ENCODE measurements at regions not wholly inside any gene's neighbourhood (a gene's known extent, or its start where the extent isn't known, plus 50 kb on each side); places are given as distances from the start of the nearest gene placed in this dataset.

DNA sequence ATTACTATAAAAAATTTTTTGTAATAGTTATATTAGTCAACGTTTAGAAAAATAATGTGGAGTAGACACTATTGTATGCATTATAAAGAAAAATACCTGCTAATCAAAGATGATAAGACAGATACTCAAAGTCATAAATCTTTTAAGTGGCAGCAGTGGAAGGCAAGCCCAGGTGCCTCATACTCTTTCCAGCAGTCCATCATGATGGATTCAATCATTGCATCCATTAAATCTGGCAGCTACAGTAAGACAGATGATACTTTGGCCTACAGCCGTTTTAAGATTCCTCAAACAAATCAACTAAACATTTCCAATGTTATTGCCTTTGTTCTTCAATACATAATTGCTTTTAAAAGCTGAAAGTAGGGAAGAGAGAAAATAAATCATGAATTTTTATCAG, 1392.9 kb upstream of the NUDT12 start:
- Histone ChIP-seq H3K4me3 (ENCODE audit: low read length) (no peak overlapping the region), H3K27me3 (ENCODE audit: low read depth, low read length) (no peaks in the 10 kb centered on the region), H3K27ac (ENCODE audit: low read length) (no peak overlapping the region), H3K9ac (ENCODE audit: low read length) (no peak overlapping the region), H3K79me2 (ENCODE audit: low read length) (no peaks in the 10 kb centered on the region), H3K9me3 (ENCODE audit: insufficient read depth, low read length) (no peaks in the 10 kb centered on the region), H2AFZ (ENCODE audit: low read depth, low read length) (no peak overlapping the region), H3K36me3 (replicated peaks; ENCODE audit: low read depth, low read length) (no peaks in the 10 kb centered on the region), H4K20me1 (ENCODE audit: insufficient read depth, low read length) (no peaks in the 10 kb centered on the region), H3K4me2 (ENCODE audit: low read length) (no peak overlapping the region), H3K4me1 (ENCODE audit: low read length) (no peaks in the 10 kb centered on the region)
- TF ChIP-seq EZH2phosphoT487 (IDR thresholded peaks at IDR 0.05; ENCODE audit: low read depth) (no peak), CTCF (IDR thresholded peaks at IDR 0.05; ENCODE audit: low read depth, low read length) (no peak)

DNA sequence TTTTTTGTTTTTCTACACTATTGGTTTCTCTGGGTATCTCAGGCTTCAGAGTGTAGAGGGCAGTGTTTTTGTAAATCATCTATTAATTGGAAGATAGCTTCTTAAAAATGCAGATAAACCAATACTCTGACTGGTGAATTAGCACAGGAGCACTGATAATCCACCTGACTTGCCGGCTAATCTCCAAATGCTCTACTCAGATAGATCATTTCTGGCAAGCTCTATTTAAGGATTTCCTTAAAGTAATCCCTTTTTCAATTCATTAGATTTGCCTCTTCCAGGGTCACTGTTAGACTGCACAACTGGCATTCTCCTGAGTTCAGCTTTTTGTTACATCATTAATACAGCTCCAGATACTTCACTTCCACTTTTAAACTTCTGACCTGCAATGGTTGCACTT, 1390.3 kb upstream of the NUDT12 start:
- no peaks in the 10 kb centered on the region for H3K4me1 ChIP-seq (ENCODE audit: low read length)
- H3K27me3 ChIP-seq (ENCODE audit: low read depth, low read length): no peaks in the 10 kb centered on the region
- TF ChIP-seq CTCF (IDR thresholded peaks at IDR 0.05; ENCODE audit: low read depth, low read length) (no peak), EZH2phosphoT487 (IDR thresholded peaks at IDR 0.05; ENCODE audit: low read depth) (no peak)
- H3K36me3 ChIP-seq (replicated peaks; ENCODE audit: low read depth, low read length): no peaks in the 10 kb centered on the region
- no peak overlapping the region for H2AFZ ChIP-seq (ENCODE audit: low read depth, low read length)
- no peak overlapping the region for H3K27ac ChIP-seq (ENCODE audit: low read length)
- no peaks in the 10 kb centered on the region for H4K20me1 ChIP-seq (ENCODE audit: insufficient read depth, low read length)
- no peaks in the 10 kb centered on the region for H3K9me3 ChIP-seq (ENCODE audit: insufficient read depth, low read length)
- H3K9ac ChIP-seq (ENCODE audit: low read length): no peak overlapping the region
- H3K4me2 ChIP-seq (ENCODE audit: low read length): no peak overlapping the region
- no peak overlapping the region for H3K4me3 ChIP-seq (ENCODE audit: low read length)
- H3K79me2 ChIP-seq (ENCODE audit: low read length): no peaks in the 10 kb centered on the region

GRCh38 chr5:104951829-104952228, 1389.2 kb upstream of the NUDT12 start:
- Histone ChIP-seq H3K4me3 (ENCODE audit: low read length) (no peak overlapping the region), H3K9ac (ENCODE audit: low read length) (no peak overlapping the region), H3K36me3 (replicated peaks; ENCODE audit: low read depth, low read length) (no peaks in the 10 kb centered on the region), H3K79me2 (ENCODE audit: low read length) (no peaks in the 10 kb centered on the region), H3K9me3 (ENCODE audit: insufficient read depth, low read length) (no peaks in the 10 kb centered on the region), H3K4me1 (ENCODE audit: low read length) (no peaks in the 10 kb centered on the region), H2AFZ (ENCODE audit: low read depth, low read length) (no peak overlapping the region), H3K4me2 (ENCODE audit: low read length) (no peak overlapping the region), H3K27ac (ENCODE audit: low read length) (no peak overlapping the region), H3K27me3 (ENCODE audit: low read depth, low read length) (no peaks in the 10 kb centered on the region), H4K20me1 (ENCODE audit: insufficient read depth, low read length) (no peaks in the 10 kb centered on the region)
- TF ChIP-seq EZH2phosphoT487 (IDR thresholded peaks at IDR 0.05; ENCODE audit: low read depth) (no peak), CTCF (IDR thresholded peaks at IDR 0.05; ENCODE audit: low read depth, low read length) (no peak)

DNA sequence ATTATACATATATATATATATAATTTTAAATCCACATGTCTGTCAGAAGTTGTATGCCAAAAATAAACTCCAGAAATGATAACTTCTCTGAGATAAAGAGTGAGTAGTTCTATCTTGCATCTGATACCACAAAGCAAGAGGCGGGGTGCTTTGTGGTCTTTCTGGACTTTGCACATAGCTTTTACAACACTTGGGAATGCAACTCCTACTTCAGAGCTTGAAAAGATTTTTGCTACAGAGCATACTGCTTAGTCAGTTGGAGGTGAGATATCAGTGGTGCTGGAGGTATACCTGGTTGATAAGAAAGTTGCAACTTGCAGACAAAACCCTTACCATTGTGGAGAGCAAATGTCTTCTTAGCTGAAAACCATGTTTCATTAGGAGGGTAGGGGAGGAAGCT, 1384.5 kb upstream of the NUDT12 start:
- TF ChIP-seq EZH2phosphoT487 (IDR thresholded peaks at IDR 0.05; ENCODE audit: low read depth) (no peak), CTCF (IDR thresholded peaks at IDR 0.05; ENCODE audit: low read depth, low read length) (no peak)
- Histone ChIP-seq H3K4me3 (ENCODE audit: low read length) (no peak overlapping the region), H2AFZ (ENCODE audit: low read depth, low read length) (no peak overlapping the region), H3K9me3 (ENCODE audit: insufficient read depth, low read length) (no peaks in the 10 kb centered on the region), H4K20me1 (ENCODE audit: insufficient read depth, low read length) (no peaks in the 10 kb centered on the region), H3K27me3 (ENCODE audit: low read depth, low read length) (no peaks in the 10 kb centered on the region), H3K27ac (ENCODE audit: low read length) (no peak overlapping the region), H3K9ac (ENCODE audit: low read length) (no peak overlapping the region), H3K4me1 (ENCODE audit: low read length) (no peaks in the 10 kb centered on the region), H3K79me2 (ENCODE audit: low read length) (no peaks in the 10 kb centered on the region), H3K4me2 (ENCODE audit: low read length) (no peak overlapping the region), H3K36me3 (replicated peaks; ENCODE audit: low read depth, low read length) (no peaks in the 10 kb centered on the region)
